GM19328 (cell line): ENCODE measurements at regions not wholly inside any gene's neighbourhood (a gene's known extent, or its start where the extent isn't known, plus 50 kb on each side); places are given as distances from the start of the nearest gene placed in this dataset.

Source experiments
- ATAC-seq: cut with Tn5 transposase; IDR thresholded peaks from one replicate; pipeline ENCODE4 v1.9.1; 2021; ENCODE audit warnings: mild to moderate bottlenecking, moderate library complexity; ENCODE audit not compliant: unreplicated experiment

DNA sequence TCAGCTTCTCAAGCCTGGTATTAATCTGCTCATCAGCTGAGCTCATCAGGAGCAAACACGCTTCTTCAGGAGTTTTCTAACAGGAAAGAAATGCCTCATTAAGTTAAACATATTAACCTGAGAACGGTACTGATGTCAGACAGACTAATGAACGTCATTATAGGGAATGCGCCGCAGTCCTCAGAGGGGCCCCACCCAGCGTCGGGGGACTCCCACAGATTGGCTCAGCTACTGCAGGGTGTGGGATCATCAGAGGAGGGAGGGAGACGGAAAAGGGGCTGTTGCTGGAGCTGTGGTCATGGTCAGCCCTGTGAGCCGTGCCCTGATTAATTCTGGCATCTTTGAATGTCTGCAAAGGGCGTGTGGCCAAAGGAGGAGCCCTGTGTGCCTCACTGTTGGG is 348.5 kb downstream of the PTPRU start:
- ATAC-seq: no peak

GRCh38 chr1:29584362-29584761 is 348.0 kb downstream of the PTPRU start:
- no peak for ATAC-seq

DNA sequence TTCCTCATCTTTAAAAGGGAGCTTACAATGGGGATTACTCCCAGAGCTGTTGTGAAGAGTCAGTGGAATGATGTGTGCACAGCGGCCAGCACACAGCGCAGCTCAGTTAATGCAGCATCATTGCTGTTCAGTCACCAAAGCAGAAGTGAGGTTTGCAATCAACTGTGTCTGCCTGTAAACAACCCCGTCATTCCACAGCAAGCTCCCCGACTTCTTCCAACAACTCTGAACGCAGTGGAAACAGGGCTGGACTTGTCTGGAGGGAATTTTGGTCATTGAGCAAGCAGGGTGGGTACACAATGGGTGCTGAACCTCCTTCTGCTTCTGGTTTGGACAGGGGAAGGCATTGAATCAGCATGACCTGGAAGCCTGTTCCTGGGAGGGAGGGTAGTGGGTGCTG is 347.4 kb downstream of the PTPRU start:
- ATAC-seq: no peak

GRCh38 chr1:29581256-29581655 is 344.9 kb downstream of the PTPRU start:
- no peak for ATAC-seq

- ATAC-seq: no peak
Observed at GRCh38 chr1:29579821-29580425, 343.6 kb downstream of the PTPRU start.

- ATAC-seq: no peak
Observed at GRCh38 chr1:29577512-29577911, 341.2 kb downstream of the PTPRU start.

GRCh38 chr1:29576510-29576909 is 340.2 kb downstream of the PTPRU start:
- ATAC-seq: no peak

DNA sequence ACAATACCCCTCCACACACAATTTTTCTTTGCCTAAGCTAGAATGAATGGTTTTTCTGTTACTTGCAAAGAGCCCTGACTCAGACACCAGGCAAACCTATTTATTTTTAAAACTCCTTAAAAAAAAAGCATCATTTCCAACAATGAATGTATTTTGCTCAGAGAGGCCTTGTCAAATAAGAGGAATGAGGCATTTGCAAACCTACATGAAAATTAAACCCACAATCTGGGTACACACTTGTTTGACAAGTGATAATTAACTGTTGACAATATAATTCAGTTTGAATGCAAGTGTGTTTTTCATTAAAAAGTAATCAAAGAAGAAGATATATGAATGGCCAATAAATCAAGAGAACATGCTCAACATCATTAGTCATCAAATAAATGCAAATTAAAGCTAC is 339.5 kb downstream of the PTPRU start:
- no peak for ATAC-seq

DNA sequence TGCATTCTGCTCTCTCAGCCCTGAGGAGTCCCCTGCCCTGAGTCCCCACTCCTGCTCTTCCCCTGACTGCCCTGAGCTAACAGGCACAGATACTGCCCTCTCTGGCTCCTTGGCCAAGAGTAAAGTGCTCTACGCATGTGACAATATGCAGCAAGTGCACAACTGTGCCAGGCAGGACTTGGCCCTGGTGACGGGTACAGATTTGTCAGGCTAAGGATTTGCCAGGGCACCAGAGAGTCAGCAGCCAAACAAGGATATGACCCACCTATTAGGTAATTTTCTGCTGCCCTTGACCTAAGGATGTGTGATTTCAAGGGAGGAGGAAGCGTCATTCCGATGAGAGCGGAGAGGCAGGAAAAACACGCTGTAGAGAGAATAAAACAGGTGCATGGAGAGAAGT is 339.0 kb downstream of the PTPRU start:
- no peak for ATAC-seq

DNA sequence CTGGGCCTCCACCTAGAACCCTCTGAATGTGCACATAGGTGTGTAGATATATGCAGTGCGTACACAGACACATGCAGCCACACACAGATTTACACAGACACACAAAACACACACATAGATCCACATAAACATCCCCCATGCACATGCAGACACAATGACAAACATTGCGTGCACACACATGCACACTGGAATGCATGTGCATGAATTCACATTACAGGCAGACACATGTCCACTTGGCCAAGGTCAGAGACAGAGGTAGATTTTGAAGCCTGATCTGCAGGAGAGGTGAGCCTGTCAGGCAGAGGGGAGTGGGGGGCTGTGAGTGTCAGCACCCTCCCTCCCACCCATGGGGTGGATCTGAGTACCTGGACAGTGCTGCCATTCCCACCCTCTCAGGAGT is 338.5 kb downstream of the PTPRU start:
- ATAC-seq: no peak

DNA sequence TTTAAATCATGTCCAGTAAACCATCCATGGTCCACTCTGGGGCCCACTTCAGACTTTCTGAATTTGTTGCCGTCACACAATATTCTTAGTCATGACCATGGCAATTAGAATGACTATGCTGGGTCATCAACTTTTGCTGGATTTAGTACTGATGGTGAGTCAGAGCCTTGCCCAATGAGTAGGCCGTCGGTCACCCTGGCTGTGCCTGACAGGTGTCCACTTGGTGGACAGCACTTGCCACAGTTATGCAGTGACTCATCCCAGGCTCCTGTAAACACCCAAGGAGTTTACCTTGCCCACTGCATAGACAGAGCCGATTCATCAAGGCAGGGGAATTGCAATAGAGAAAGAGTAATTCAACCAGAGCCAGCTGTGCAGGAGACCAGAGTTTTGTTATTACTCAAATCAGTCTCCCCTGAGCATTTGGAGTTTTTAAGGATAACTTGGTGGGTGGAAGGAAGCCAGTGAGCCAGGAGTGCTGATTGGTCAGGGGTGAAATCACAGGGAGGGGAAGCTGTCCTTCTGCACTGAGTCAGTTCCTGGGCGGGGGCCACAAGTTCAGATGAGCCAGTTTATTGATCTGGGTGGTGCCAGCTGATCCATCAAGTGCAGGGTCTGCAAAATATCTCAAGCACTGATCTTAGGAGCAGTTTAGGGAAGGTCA is 333.8 kb downstream of the PTPRU start:
- ATAC-seq: no peak

- no peak for ATAC-seq
Observed at GRCh38 chr1:29567257-29567656, 330.9 kb downstream of the PTPRU start.

- no peak for ATAC-seq
Observed at GRCh38 chr1:29565490-29565889, 329.2 kb downstream of the PTPRU start.

DNA sequence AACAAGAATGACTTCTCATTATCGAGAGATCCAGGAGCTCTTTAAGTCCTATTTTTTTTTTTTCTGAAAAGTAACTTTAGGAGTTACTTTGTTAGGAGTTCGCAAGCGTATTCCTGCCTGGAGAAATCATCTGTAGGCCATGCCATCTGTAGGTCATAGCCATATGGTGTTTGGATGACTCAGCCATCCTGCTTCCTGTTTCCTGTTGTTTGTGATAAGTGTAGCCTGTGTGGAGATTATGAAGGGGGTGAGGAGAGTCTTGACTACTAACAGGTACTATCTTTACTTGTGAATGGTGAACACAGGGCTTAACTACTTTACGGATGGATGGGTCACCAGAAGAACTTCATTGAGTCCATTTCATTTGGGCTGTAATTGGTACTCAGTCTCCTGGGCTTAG is 327.2 kb downstream of the PTPRU start:
- ATAC-seq: no peak

- no peak for ATAC-seq
Observed at GRCh38 chr1:29563092-29563491, 326.8 kb downstream of the PTPRU start.

GRCh38 chr1:29559056-29559455 is 322.7 kb downstream of the PTPRU start:
- ATAC-seq: no peak

GRCh38 chr1:29557701-29558600 is 321.6 kb downstream of the PTPRU start:
- no peak for ATAC-seq

- no peak for ATAC-seq
Observed at GRCh38 chr1:29557066-29557465, 320.7 kb downstream of the PTPRU start.

DNA sequence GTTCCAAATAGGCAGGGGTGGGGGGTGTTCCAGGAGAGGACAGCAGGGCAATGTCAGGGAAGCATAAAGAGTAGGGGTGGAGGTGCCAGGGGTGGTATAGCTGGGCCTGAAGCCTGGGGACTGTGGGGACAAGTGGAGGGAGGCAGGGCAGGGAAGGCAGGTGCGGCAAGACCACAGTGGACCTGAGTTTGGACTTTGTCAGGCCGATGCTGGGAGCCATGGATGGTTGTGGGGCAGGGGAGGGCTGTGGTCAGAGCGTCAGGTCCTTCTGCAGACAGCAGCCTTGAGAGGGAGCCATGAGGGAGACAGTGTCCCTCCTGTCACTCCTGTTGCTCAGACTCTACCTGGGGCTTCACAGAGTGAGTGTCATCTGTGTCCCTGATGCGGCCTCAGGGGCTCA is 320.3 kb downstream of the PTPRU start:
- ATAC-seq: no peak

DNA sequence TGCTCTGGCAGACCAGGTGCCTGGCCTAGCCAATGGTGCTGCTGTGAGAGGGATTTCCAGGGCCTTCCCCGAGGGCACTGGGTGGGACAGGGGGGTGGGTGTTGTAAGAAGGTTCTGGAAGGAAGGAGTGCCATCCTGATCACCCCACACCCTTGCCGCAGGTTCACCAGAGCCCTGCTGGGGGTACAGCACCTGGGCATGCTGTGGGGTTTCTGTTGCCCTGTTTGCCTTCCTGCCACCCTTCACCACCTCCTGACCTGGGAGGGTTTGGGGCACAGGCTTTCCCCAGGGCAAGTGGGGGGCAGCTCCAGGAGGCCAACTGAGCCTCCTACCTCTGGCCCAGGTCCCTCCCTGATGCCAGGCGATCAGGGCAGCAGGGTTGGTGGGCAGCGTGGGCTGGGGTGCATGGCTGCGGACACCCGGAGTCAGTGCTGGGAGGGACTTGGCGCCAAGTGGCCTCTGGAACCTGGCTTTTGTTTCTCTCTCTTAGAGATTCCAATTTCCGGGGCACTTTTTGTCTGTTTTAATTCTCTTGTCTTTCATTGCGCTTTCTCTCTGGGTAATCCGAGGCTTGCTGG is 318.8 kb downstream of the PTPRU start:
- ATAC-seq: no peak

- no peak for ATAC-seq
Observed at GRCh38 chr1:29554208-29554778, 318.0 kb downstream of the PTPRU start.
